Posterior cingulate gyrus (tissue), 11 donors: ENCODE measurements at regions not wholly inside any gene's neighbourhood (a gene's known extent, or its start where the extent isn't known, plus 50 kb on each side); places are given as distances from the start of the nearest gene placed in this dataset.
"Not testable (repeated sequence)": the region's sequence is repeated elsewhere in the genome, so short reads cannot be mapped to it uniquely, and the experiment has no call there.

ENCODE experiments used
- DNase-seq, 10 donors: peaks; one replicate each; pipeline versions ENCODE4 v3.0.0 to v3.0.0-alpha.2; 2020 to 2021; ENCODE audit warnings: mixed read lengths in 3 of 10
- intact Hi-C: fragments of 100-400 bp; cut with DNase I; formaldehyde crosslinking; loops from one replicate; pipeline ENCODE4 v1.15.1; 2023

DNA sequence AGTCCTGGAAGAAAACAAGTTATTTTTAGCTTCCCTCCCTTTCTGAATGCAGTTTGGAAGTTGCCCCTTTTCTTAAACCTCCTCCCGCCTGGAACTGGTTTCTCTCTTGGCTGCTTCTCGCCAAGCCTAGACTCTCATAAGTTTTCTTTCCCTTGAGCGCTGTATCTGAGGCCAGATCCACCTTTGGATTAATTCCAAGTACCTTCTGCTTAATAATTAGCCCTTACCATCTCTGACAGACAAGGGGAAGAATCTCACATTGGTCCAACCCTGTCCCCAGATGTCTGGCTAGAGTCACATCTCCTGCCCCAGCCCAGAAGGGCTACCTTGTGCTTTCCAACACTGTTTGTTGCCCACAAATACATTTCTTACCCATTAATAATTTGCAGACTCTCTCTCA lies 161.8 kb upstream of the RGS6 start:
- no peak for DNase-seq
- intact Hi-C loops = no loop called here

DNA sequence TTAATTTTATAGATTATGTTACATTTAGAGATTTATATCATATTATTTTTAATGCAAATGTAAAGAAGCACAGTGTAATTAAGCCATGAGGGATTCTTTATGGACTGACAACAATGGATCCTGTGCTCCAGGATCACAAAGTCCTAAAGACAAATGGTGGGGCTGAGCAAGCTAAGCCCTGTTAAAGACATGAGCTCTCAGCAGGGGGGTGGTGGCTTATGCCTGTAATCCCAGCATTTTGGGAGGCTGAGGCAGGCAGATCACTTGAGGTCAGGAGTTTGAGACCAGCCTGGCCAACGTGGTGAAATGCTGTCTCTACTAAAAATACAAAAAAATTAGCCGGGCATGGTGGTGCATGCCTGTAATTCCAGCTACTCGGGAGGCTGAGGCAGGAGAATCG lies 160.8 kb upstream of the RGS6 start:
- DNase-seq, intact Hi-C loops: not testable (repeated sequence)

DNA sequence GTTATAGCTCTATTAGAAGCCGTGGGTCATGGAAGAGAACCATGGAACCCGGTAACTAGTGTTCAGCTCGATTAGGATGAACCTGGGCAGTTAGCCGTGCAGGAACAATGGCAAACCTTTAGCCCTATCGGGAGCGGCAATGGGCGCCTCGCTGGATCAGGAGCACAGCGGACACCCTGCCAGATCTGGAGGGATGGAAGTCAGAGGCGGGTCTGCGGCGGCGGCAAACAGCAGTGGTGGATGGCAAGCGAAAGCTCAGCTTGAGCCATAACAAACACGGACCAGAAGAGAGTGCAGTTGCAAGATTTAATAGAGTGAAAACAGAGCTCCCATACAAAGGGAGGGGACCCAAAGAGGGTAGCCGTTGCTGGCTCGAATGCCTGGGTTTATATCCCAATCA lies 160.2 kb upstream of the RGS6 start:
- DNase-seq, intact Hi-C loops: not testable (repeated sequence)

DNA sequence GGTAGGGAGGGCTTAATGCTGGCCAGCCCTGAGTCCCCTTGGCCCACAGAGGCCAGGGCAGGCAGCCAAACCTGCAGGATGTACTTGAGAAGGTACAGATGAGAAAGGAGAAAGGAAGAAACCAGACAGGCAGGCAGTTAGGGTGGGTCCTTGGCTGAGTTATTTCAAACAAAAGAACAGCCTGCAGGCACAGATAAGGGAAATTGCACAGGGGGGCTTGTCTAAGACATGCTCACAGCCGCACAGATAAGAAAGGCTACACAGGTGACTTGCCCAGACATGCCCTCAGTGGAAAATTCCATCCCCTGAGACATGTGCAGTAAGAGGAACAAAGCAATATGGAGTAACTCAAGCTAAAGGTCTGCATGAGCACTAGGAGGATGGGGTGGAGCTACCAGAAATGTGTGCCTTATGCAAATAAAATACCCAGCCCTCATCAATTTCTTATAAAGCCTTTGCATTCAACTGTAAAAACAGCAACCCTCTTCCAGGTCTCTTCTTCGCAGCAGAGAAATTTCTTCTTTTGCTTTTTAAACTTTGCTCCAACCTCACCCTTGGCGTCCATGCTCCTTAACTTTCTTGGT lies 158.2 kb upstream of the RGS6 start:
- no peak for DNase-seq
- intact Hi-C loops = no loop called here

DNA sequence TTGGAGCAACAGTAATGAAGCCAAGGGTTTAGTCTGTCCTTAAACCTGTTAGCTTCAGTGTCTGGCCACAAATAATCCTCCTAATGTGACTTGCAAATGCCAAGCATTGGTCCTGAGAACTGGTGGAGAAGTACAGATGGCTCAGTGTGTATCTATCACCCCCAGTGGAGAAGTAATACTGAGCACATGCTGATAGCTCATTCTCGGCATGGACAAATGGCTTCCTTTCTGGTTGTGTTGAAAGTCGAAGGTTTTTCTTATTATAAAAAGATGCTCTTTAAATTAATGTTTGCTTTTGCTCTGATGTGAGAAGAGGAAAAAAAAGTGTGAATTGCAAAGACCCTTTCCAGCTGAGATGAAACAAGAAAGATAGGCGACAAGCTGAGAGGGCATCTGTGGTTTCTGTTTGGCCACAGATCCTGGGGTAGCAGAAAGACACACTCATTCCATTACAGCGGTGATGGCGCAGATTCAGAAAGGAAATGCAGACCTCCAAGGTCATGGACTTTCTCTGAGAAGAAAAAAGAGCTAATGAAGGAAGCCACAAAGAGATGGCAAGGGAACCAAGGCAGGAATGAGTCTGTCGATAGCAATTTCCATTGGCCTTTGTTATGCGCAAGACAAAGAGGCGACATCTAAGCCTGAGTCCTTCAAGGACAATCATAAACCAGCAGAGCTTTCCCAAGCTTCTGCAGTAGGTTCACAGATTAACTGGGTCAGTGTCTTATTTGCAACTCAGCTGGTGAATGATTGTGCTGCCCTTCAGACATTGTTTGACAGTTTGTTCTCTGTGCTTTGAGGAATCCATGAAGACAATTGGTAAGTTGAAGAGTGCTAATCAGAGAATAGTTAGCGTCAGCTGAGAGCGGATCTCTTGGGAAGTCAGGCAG lies 155.5 kb upstream of the RGS6 start:
- intact Hi-C loops = no loop called here
- DNase-seq = no peak

DNA sequence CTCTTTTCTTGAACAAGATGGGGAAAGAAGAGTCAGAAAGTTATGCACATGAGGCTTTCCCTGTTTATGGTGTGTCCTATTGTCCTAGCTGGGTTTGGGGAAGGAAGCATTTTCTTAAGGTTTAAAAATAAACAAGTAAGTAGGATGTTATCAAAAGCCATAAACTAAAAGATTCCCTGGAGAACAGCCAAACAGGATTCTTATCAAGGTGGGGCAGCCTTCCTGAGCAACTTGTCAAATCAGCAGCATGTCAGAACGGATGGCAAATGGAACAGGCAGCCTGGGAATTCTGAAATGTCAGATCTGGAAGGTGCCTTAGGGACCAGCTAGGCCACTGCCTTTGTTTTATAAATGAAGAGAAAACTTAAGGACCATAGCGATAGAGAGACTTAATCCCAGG lies 152.2 kb upstream of the RGS6 start:
- no peak for DNase-seq
- intact Hi-C loops = no loop called here

DNA sequence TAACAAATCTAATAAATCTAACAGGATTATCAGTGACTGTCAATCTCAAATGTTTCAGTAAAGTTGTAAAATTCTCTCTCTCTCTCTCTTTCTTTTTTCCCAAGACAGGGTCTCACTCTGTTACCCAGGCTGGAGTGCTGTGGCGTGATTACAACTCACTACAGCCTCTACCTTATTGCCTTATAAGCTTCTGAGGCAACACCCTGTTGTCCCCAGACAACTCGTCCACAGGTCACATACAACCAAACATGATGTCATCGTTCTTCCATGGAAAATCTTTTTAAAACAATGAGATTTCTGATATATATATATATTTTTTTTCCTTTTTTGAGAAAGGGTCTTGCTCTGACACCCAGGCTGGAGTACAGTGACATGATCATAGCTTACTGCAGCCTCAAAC lies 151.4 kb upstream of the RGS6 start:
- DNase-seq = no peak
- intact Hi-C loops = no loop called here

DNA sequence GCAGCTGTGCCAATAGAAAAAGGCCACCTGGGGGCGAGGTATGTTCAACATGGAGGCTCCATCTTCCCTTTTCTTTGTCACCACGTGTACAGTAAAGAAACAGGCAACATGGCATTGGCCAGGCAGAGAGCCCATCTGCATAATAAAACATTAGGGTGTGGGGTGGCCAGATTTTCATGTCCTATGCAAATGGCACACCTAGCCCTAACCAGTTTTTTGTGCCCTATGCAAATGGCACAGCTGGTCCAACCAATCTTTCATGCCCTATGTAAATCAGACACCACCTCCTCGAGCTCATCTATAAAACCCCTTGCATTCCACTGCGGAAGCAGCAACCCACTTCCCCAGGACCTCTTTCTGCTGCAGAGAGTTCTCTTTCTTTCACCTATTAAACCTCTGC lies 149.1 kb upstream of the RGS6 start:
- intact Hi-C loops = no loop called here
- no peak for DNase-seq

DNA sequence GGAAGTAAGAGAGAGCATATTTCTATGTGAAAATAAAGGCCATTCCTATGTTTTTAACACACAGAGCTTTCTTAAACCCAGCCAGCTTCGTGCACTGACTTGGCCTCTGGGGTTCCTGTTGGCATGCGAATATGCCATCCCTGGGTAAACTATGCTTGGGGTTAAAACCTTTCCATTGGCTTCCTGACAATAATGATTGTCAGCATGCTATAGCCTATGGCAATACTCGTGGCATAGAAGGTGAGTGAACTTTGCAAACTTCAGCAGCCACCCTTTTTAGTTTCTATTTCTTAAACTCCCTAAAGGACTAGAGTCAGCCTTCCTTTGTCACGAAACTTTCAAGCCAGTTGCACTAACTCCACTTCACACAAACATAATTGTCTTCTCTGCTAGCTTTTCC lies 148.4 kb upstream of the RGS6 start:
- intact Hi-C loops = no loop called here
- no peak for DNase-seq

DNA sequence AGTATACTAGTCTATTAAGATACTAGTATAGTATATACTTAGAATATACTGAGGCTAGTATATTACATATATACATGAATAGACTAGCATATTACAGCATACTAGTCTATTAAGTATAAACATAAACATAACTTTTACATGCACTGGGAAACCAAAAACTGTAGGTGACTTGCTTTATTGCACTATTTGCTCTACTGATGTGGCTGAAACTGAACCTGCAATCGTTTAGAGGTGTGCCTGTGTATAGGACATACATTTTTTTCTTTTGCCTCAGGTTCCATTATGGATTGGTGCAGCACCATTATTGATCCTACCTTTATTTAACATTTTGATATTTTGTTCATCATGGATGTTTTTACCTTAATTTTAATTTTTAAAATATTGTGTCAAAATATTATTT lies 143.2 kb upstream of the RGS6 start:
- DNase-seq = no peak
- intact Hi-C loops = no loop called here

DNA sequence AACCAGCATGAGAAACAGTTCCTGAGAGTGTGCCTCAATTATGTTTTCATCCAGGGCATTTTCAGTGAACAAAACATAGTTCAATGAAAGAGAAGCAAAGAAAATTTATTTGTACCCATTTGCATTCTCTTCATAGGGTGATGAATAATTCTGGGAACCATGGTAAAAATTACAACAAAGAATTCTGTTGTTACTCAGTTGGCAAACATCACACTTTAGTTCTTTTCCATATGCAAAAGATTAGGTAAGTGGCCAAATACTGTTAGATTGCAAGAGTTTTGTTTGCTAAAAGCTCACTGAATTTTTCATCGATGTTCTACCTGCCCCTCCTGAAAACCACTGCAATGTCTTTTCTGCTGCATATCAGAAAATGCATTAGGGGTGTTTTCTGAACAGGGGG lies 132.4 kb upstream of the RGS6 start:
- no peak for DNase-seq
- intact Hi-C loops = no loop called here

DNA sequence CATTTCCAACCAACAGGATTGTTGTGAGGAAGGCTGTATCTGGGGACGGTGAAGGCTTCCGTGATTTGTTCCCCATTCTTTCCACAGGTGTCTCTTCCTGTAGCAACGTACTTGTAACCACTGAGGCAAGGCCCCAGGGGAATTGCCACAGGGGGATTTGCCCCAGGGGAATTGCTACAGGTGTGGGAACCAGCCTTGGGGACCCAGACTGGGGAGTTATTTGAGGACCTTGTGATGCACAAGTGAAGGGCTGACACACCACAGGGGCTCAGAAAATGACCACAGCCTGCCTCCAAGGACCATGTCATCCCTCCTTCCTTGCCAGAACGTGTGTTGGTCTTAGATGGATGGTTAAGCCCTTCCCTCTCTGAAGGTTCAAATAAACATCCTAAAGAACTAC lies 131.4 kb upstream of the RGS6 start:
- intact Hi-C loops = no loop called here
- no peak for DNase-seq

DNA sequence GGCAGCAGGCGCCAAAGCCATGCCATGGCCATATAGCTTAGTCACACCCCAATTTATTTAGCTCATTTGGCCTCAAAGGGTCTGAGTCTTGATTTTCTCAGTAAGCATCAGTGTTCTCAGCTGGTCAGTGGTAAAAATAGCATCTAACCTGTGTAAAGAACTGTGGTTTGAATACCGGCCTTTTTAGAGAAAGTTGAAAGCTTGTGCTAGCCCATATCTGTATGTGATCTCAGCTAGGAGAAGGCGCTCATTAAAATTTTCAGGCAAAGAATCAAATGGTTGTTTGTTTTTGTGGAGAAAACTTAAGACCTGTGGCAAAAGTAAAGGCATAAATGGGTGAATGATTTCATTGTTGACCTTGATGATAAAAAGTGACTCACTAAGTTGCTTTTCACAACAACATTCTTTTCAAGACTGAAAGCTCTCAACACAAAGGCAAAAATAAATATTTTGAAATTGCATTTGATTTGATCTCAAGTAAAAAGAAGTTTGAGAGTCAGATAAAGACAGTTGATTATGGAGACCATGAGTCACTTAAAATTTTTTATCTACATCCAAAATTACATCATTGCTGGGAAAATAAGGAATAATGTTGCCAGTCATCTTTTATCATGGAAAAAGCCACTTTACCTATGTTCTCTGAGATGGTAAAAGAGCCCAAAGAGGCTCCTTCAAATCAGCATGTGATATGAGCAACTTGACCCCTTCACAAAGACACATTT lies 128.5 kb upstream of the RGS6 start:
- intact Hi-C loops = no loop called here

DNA sequence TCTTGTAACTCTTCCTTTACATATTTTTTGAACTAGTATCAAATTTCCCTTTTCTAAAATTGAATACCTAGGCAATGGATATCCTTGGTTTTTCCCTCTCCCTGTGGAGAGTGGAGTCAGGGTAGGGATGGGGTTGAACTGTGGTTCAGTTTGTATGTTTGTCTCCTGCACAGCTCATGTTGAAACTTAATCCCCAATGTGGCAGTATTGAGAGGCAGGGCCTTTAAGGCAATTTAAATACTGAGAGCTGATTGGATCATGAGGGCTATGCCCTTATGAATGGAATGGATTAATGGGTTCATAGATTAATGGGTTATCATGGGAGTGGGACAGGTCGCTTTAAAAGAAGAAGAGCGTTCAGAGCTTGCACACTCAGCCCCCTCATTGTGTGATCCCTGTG lies 127.2 kb upstream of the RGS6 start:
- intact Hi-C loops = no loop called here
- no peak for DNase-seq

More for the DNA sequence above, 128.5 kb upstream of the RGS6 start:
- DNase-seq = no peak

DNA sequence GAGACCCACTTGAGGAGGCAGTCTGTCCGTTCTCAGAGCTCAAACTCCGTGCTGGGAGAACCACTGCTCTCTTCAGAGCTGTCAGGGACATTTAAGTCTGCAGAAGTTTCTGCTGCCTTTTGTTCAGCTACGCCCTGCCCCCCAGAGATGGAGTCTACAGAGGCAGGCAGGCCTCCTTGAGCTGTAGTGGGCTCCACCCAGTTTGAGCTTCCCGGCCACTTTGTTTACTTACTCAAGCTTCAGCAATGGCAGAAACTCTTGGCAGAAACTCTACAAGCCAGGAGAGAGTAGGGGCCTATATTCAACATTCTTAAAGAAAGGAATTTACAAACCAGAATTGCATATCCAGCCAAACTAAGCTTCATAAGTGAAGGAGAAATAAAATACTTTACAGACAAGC lies 125.2 kb upstream of the RGS6 start:
- intact Hi-C loops, DNase-seq: not testable (repeated sequence)

DNA sequence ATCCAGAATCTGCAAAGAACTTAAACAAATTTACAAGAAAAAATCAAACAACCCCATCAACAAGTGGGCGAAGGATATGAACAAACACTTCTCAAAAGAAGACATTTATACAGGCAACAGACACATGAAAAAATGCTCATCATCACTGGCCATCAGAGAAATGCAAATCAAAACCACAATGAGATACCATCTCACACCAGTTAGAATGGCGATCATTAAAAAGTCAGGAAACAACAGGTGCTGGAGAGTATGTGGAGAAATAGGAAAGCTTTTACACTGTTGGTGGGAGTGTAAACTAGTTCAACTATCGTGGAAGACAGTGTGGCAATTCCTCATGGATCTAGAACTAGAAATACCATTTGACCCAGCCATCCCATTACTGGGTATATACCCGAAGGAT lies 121.4 kb upstream of the RGS6 start:
- intact Hi-C loops, DNase-seq: not testable (repeated sequence)

DNA sequence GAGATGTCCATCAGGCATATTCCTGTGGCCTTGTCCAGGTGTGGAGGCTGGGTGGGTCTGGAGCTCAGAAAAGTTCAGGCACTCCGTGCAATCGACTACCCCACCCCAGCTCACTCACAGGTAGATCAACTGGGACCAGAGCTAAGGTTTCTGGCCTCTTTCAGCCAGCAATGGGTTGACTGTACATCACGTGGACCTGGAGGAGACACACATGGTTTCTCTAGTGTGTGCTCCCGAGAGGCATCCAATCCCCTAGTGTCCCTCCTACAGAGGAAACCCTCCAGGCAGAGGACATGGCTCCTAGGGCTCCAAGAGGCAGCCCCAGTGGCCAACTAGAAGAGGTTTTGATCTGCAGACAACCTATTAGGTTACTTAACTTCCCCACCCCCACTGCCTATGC lies 119.5 kb upstream of the RGS6 start:
- intact Hi-C loops = no loop called here
- no peak for DNase-seq

DNA sequence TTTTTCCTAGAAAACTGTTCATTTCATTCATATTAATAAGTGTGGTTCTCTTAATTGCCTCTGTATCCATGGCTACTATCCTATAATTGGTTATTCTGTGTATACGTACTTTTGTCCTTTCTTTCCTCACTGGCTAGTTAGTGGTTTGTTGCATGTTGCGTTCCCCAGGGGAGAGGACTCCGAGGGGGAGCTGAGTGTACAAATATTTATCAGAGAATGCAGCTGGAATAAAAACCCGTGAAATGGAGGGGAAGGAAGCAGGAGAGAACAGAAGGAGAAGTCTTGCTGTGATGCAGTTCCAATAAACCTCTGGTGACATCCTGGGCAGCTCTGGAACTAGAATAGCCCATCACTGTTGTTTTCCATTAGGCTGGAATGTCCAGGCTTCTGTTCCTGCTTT lies 117.1 kb upstream of the RGS6 start:
- intact Hi-C loops = no loop called here
- no peak for DNase-seq

DNA sequence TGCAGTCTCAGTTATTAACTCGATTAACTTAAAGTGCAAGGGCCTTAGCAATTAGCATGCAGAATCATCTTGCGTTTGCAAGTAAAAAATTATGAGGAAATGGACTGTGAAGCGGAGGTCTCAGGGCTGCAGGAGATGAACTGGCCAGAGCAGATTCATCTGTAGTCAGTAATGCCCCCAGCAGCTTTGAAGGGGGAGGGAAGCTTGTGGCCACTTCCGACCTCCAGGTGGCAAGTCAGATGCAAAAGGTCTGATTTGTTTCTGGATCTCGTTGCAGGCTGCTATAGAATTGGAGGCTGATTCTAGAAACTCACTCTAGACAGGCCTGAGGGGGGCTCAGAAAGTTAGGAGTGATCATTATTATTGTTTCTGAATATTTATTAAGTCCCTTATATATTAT lies 107.4 kb upstream of the RGS6 start:
- intact Hi-C loops = no loop called here
- DNase-seq = no peak

DNA sequence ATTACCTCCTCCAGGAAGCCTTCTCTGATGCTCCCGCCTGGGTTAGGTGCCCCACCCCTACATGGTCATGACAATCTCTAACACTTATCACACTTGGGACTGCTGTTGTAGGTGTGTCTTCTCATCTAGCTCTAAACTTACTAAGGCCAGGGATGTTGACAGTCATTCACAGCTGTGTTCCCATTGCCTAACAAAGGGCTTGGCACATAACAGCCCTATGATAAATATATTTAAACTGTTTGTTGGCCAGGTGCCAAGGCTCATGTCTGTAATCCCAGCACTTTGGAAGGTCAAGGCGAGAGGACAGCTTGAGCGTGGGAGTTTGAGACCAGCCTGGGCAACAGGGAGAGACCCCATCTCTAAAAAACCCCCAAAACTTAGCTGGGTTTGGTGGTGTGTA lies 98.8 kb upstream of the RGS6 start:
- DNase-seq = no peak
- intact Hi-C loops = no loop called here

DNA sequence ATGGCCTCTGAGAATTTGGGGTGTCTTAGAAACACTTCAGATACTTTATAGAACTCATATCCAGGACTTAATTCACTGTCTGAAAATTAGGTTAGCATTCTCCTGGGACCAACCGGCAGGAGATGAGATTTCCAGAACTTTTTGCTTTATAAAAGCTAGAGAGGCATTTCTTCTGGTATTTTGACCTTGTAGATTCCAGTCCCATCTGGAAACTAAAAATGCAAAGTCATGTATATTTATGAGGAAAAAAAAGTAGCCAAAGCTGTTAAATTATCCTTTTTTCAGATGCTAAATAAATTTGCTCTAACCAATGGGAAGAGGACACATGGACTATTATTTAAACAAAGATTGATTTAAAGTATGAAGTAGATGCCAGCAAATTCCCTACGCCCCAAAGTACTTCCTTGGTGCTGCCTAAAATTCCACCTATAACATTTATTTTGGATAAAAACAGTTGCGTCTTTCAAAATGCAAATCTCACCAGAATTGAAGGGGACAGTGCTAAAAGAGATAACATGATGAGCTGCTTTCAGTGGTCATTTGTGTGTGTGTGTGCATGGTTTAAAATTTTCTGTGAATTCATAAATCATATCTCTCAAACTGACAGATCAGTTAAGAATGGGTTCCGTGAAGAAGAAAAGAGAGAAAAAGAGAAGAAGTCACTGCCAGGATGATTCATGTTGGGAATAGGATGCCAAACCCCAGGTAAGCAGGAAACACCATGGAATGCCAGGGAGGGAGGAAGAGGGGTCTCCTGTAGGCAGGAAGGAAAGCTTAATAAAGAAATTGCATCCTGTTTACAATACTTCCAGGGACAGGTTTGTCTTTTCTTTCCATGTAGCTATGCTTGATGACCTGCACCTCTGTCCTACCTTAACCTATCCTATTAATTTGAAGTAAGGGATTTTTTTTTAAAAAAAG lies 97.7 kb upstream of the RGS6 start:
- intact Hi-C loops = no loop called here
- DNase-seq = no peak
